Endodermal cell (in vitro differentiated cells): ENCODE measurements at regions not wholly inside any gene's neighbourhood (a gene's known extent, or its start where the extent isn't known, plus 50 kb on each side); places are given as distances from the start of the nearest gene placed in this dataset.
"Not testable (repeated sequence)": the region's sequence is repeated elsewhere in the genome, so short reads cannot be mapped to it uniquely, and the experiment has no call there.

Experiments
- DNase-seq: peaks from one replicate; pipeline ENCODE4 v3.0.0-alpha.2; 2017
- H3K27ac ChIP-seq: 2 replicates; pipeline ENCODE4 v1.5.1; 2013; ENCODE audit warnings: mild to moderate bottlenecking, low read depth, low read length, moderate library complexity
- H3K27me3 ChIP-seq: 2 replicates; pipeline ENCODE4 v1.6.1; 2013; ENCODE audit warnings: mild to moderate bottlenecking, low read length, moderate library complexity; ENCODE audit not compliant: insufficient read depth, control insufficient read depth, poor library complexity, severe bottlenecking
- H3K36me3 ChIP-seq: 2 replicates; pipeline ENCODE4 v1.7.0; 2013; ENCODE audit warnings: mild to moderate bottlenecking, low read length, moderate library complexity; ENCODE audit not compliant: control insufficient read depth, insufficient read depth
- H3K4me1 ChIP-seq: one replicate; pipeline ENCODE4 v1.7.0; 2013; ENCODE audit warnings: low read length; ENCODE audit not compliant: control insufficient read depth, insufficient read depth
- H3K4me3 ChIP-seq: 2 replicates; pipeline ENCODE4 v1.5.1; 2013; ENCODE audit warnings: mild to moderate bottlenecking, low read length, moderate library complexity
- H3K9ac ChIP-seq: 2 replicates; pipeline ENCODE4 v1.6.1; 2013; ENCODE audit warnings: mild to moderate bottlenecking, low read length, moderate library complexity; ENCODE audit not compliant: poor library complexity, severe bottlenecking; ENCODE audit errors: extremely low read depth
- H3K9me3 ChIP-seq: 2 replicates; pipeline ENCODE4 v1.6.1; 2013; ENCODE audit warnings: mild to moderate bottlenecking, low read length, moderate library complexity; ENCODE audit not compliant: control insufficient read depth
- H3K27ac Mint-ChIP-seq: 2 replicates; pipeline ENCODE4 v1.8.0; 2020; ENCODE audit warnings: mixed read lengths
- H3K27me3 Mint-ChIP-seq: 2 replicates; pipeline ENCODE4 v1.8.0; 2021; ENCODE audit warnings: mild to moderate bottlenecking, mixed read lengths; ENCODE audit not compliant: insufficient read depth
- H3K36me3 Mint-ChIP-seq: 2 replicates; pipeline ENCODE4 v1.8.0; 2020; ENCODE audit warnings: low read depth, mixed read lengths
- H3K4me1 Mint-ChIP-seq: 2 replicates; pipeline ENCODE4 v1.8.0; 2020; ENCODE audit warnings: mixed read lengths
- H3K4me3 Mint-ChIP-seq: 2 replicates; pipeline ENCODE4 v1.8.0; 2020; ENCODE audit warnings: mild to moderate bottlenecking, moderate library complexity, mixed read lengths
- H3K9me3 Mint-ChIP-seq: 2 replicates; pipeline ENCODE4 v1.8.0; 2020; ENCODE audit warnings: mild to moderate bottlenecking, mixed read lengths
- CTCF ChIP-seq: fragments of 200-600 bp; sonication (generic); conservative IDR thresholded peaks from 2 replicates; pipeline ENCODE4 v1.5.0; 2021; ENCODE audit warnings: antibody characterized with exemption, mild to moderate bottlenecking
- WGBS, 2 experiments: methylation state at CpG; one replicate each; pipeline versions ENCODE4 v1.1.5 to v1.1.7; 2013; ENCODE audit warnings: missing lambda C conversion rate in 2 of 2, mixed read lengths in 1 of 2; ENCODE audit not compliant: insufficient coverage in 1 of 2, insufficient read length in 1 of 2; 5-methylcytosine and 5-hydroxymethylcytosine counted together

DNA sequence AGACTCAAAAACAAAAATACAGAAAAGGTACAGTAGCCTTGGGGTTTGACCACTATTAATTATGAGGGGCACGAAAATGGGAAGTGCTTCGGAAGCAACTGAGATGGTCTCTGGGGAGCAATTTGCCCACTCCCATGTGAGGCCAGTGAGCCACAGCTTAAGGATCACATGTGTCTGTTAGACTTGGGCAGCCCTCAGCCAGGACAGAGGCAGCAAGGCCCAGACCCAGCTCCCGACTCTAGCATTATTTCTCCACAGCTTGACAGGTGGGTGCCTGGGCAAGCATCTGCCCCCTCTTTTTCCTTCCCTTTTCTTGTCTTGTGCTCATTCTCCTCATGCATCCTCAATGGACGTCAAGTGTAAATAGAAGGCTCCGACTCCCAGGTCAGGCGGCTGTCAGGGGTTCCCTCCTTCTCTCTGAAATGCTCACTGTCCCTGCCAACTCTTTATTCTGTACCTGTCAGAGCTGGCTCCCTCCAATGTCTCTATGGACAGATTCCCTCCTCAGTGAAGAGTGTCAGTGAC lies 137.0 kb upstream of the RCN1 start:
- peaks cover 3% of the 10 kb centered on the region for H3K9me3 ChIP-seq
- no peak for TF ChIP-seq CTCF
- Mint-ChIP-seq H3K27ac (no peak overlapping the region), H3K4me3 (no peak overlapping the region), H3K36me3 (no peaks in the 10 kb centered on the region), H3K4me1 (peaks cover 70% of the 10 kb centered on the region), H3K9me3 (peaks cover 7% of the 10 kb centered on the region), H3K27me3 (peaks cover 28% of the 10 kb centered on the region)
- H3K4me1 ChIP-seq = peaks cover 16% of the 10 kb centered on the region
- H3K36me3 ChIP-seq = no peaks in the 10 kb centered on the region
- H3K4me3 ChIP-seq = no peak overlapping the region
- no peak overlapping the region for H3K27ac ChIP-seq
- peaks cover 9% of the 10 kb centered on the region for H3K27me3 ChIP-seq
- no peak overlapping the region for H3K9ac ChIP-seq
- no peak for DNase-seq
- WGBS, 2 experiments = 93 to 97% methylated on average over 6 of the region's 6 CpGs

- H3K36me3 ChIP-seq, DNase-seq: not testable (repeated sequence)
- H3K9me3 ChIP-seq = peaks cover 10% of the 10 kb centered on the region
Measured at GRCh38 chr11:31949733-31950200, 138.6 kb upstream of the PAX6 start.

GRCh38 chr11:31947051-31947450 lies 135.9 kb upstream of the PAX6 start:
- H3K27me3 Mint-ChIP-seq = no peaks in the 10 kb centered on the region
- Histone ChIP-seq H3K9ac (peak overlapping the region; percentile 69), H3K4me1 (peaks cover 17% of the 10 kb centered on the region), H3K36me3 (no peaks in the 10 kb centered on the region), H3K4me3 (no peak overlapping the region), H3K9me3 (peaks cover 10% of the 10 kb centered on the region), H3K27me3 (no peaks in the 10 kb centered on the region), H3K27ac (no peak overlapping the region)
- TF ChIP-seq CTCF = no peak
- H3K36me3 Mint-ChIP-seq = no peaks in the 10 kb centered on the region
- peaks cover 66% of the 10 kb centered on the region for H3K4me1 Mint-ChIP-seq
- peak overlapping the region; percentile 17 for H3K4me3 Mint-ChIP-seq
- peak overlapping the region; percentile 94 for H3K27ac Mint-ChIP-seq
- no peak for DNase-seq
- H3K9me3 Mint-ChIP-seq = peaks cover 7% of the 10 kb centered on the region
- 79 to 97% methylated on average over 5 to 6 of the region's 6 CpGs for WGBS, 2 experiments

More at GRCh38 chr11:31949733-31950200, 138.6 kb upstream of the PAX6 start:
- H3K9ac ChIP-seq, H3K36me3 Mint-ChIP-seq, H3K27me3 ChIP-seq, H3K4me1 ChIP-seq, H3K4me3 Mint-ChIP-seq, H3K27ac ChIP-seq, H3K9me3 Mint-ChIP-seq: not testable (repeated sequence)
- Mint-ChIP-seq H3K27ac (peak overlapping the region; percentile 94), H3K4me1 (peaks cover 56% of the 10 kb centered on the region), H3K27me3 (peaks cover 21% of the 10 kb centered on the region)
- H3K4me3 ChIP-seq = peak overlapping the region; percentile 8
